ENCODE measurements at regions not wholly inside any gene's neighbourhood (a gene's known extent, or its start where the extent isn't known, plus 50 kb on each side); places are given as distances from the start of the nearest gene placed in this dataset.

DNA sequence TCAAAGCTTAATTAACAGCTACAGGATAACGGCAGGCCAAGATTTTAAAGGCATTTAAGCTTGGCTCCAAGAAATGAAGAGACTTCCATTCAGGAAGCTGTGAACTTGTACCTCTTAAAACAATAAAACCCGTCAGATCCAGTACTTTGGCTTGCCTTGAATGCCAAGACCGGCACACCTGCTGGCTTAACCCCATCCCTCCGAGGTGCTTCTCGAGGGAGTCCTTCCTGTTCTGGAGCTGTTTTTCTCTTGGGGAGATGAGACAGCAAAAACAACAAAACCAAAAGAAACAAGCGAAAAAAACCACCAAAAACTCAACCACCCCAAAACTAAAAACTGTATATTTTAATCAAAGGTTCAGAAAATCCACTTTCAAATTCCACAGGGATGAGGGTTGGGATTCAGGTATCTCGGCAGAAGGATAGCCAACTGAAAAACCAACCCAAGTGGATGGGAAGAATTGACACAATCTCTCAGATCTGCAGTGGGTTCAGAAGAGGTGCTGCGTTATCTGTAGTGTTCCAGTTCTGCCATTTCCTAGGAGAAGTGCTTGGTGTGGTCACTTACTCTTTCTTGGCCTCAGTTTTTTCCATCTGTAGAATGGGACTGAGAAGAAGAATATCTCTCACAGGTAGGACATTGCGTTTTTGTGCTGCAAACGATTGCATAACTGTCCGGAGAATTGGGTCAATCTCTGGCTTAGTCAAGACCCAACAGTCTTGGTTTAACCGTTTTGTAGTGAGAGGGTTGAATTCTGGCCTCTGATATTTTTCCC is 420.1 kb downstream of the VRK1 start:
- peaks cover 6% of the 10 kb centered on the region for H3K27me3 ChIP-seq (ENCODE audit: control insufficient read depth, insufficient read depth, low read length)
- DNase-seq (no peak), FAIRE-seq (no peak)
- no peak overlapping the region for H3K9ac ChIP-seq (ENCODE audit: low read length in 3 of 3)
- TF ChIP-seq, protein P1, sequence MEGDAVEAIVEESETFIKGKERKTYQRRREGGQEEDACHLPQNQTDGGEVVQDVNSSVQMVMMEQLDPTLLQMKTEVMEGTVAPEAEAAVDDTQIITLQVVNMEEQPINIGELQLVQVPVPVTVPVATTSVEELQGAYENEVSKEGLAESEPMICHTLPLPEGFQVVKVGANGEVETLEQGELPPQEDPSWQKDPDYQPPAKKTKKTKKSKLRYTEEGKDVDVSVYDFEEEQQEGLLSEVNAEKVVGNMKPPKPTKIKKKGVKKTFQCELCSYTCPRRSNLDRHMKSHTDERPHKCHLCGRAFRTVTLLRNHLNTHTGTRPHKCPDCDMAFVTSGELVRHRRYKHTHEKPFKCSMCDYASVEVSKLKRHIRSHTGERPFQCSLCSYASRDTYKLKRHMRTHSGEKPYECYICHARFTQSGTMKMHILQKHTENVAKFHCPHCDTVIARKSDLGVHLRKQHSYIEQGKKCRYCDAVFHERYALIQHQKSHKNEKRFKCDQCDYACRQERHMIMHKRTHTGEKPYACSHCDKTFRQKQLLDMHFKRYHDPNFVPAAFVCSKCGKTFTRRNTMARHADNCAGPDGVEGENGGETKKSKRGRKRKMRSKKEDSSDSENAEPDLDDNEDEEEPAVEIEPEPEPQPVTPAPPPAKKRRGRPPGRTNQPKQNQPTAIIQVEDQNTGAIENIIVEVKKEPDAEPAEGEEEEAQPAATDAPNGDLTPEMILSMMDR (IDR thresholded peaks at IDR 0.05; ENCODE audit: borderline replicate concordance, extremely low read depth, insufficient read depth), result no peak
- no peaks in the 10 kb centered on the region for H3K4me1 ChIP-seq (ENCODE audit: control insufficient read depth in 2 of 3, insufficient read depth in 2 of 3, low read depth in 1 of 3, low read length in 3 of 3)
- H3K9me3 ChIP-seq (ENCODE audit: control insufficient read depth in 2 of 3, insufficient read depth in 1 of 3, low read length in 3 of 3), result no peaks in the 10 kb centered on the region
- intact Hi-C loops (cut with DNase I), result no loop called here
- H3K36me3 ChIP-seq (ENCODE audit: control insufficient read depth in 2 of 3, insufficient read depth in 3 of 3, low read length in 3 of 3), result no peaks in the 10 kb centered on the region
- no peak overlapping the region for H3K27ac ChIP-seq (ENCODE audit: low read depth in 2 of 2, low read length in 2 of 2)
- H3K4me3 ChIP-seq (ENCODE audit: low read length in 3 of 3), result no peak overlapping the region

DNA sequence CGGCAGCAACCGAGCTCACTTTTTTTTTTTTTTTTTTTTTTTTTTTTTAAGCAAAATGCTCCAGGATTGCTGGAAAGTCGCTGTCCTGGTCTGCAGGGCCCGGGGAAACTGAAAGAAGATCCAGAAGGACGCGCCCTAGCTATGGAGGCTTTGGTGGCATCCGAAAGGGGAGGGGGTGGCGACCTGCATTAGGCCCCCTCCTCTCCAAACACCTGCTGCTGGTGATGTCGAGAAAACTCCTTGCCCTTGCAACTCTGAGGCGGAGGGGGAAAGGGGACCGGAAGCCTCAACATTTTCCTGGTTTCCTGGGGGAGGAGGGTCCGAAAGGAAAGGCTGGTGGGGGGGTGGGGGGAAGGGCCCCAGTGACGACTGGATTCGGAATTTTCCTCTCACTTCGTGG is 421.1 kb downstream of the VRK1 start:
- Histone ChIP-seq H3K9ac (ENCODE audit: low read length in 3 of 3) (no peak overlapping the region), H3K27me3 (ENCODE audit: control insufficient read depth, insufficient read depth, low read length) (peaks cover 6% of the 10 kb centered on the region), H3K4me3 (ENCODE audit: low read length in 3 of 3) (peak overlapping the region in 1 of 3 donors; percentile 29), H3K4me1 (ENCODE audit: control insufficient read depth in 2 of 3, insufficient read depth in 2 of 3, low read depth in 1 of 3, low read length in 3 of 3) (no peaks in the 10 kb centered on the region), H3K36me3 (ENCODE audit: control insufficient read depth in 2 of 3, insufficient read depth in 3 of 3, low read length in 3 of 3) (no peaks in the 10 kb centered on the region), H3K27ac (ENCODE audit: low read depth in 2 of 2, low read length in 2 of 2) (no peak overlapping the region), H3K9me3 (ENCODE audit: control insufficient read depth in 2 of 3, insufficient read depth in 1 of 3, low read length in 3 of 3) (no peaks in the 10 kb centered on the region)
- DNase-seq (peak in 3 of 5 donors; percentile 31 to 50 (median 35)), FAIRE-seq (no peak)
- intact Hi-C loops (cut with DNase I), result no loop called here
- TF ChIP-seq, protein P1 (IDR thresholded peaks at IDR 0.05; ENCODE audit: borderline replicate concordance, extremely low read depth, insufficient read depth), result no peak

DNA sequence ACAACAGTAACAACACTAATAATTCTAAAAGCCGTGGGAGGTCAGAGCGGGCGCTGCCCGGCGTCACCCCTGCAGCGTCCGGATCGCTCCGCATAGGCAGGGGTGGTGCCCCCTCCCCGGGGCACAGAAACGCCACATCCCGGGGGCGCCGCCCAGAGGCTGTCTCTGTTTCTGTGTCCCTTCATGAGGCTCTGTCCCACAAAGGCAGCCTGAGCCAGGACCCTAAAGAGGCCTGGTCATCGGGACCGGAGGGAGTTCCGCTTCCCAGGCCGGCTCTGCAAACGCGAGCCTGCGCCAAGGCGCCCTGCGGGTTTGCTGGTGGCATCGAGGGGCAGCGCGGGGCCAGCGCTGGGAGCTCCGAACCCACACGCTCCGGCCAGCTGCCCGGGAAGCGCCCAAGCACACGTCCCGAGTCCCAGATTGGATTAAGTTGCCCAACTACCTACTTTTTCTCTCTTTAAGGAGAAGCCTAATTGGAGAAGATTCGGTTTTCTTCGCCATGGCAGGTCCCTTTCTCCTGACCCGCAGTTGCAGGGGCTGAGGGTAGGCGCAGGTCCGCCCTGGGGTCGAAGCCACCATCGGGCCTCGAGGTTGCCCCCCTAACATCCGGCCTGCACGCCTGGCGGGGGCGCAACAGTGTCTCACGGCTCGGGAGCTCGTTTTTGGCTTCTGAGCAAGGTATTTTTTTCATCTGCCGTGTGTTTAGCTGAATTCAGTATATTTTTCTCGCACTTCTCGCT is 421.7 kb downstream of the VRK1 start:
- peaks cover 6% of the 10 kb centered on the region for H3K27me3 ChIP-seq (ENCODE audit: control insufficient read depth, insufficient read depth, low read length)
- no peak overlapping the region for H3K9ac ChIP-seq (ENCODE audit: low read length in 3 of 3)
- no peak overlapping the region for H3K27ac ChIP-seq (ENCODE audit: low read depth in 2 of 2, low read length in 2 of 2)
- intact Hi-C loops (cut with DNase I), result no loop called here
- H3K4me3 ChIP-seq (ENCODE audit: low read length in 3 of 3), result peak overlapping the region; percentile 12 to 29 (median 18)
- TF ChIP-seq, protein P1 (IDR thresholded peaks at IDR 0.05; ENCODE audit: borderline replicate concordance, extremely low read depth, insufficient read depth), result no peak
- no peaks in the 10 kb centered on the region for H3K36me3 ChIP-seq (ENCODE audit: control insufficient read depth in 2 of 3, insufficient read depth in 3 of 3, low read length in 3 of 3)
- H3K9me3 ChIP-seq (ENCODE audit: control insufficient read depth in 2 of 3, insufficient read depth in 1 of 3, low read length in 3 of 3), result no peaks in the 10 kb centered on the region
- no peak for FAIRE-seq
- DNase-seq, result peak; percentile 48 to 69 (median 59)
- no peaks in the 10 kb centered on the region for H3K4me1 ChIP-seq (ENCODE audit: control insufficient read depth in 2 of 3, insufficient read depth in 2 of 3, low read depth in 1 of 3, low read length in 3 of 3)

Data from kidney (tissue), 13 donors.